ENCODE measurements at regions not wholly inside any gene's neighbourhood (a gene's known extent, or its start where the extent isn't known, plus 50 kb on each side); places are given as distances from the start of the nearest gene placed in this dataset.

- no peak for DNase-seq
Observed at GRCh38 chr11:116096272-116096995, 592.2 kb upstream of the CADM1 start.

DNA sequence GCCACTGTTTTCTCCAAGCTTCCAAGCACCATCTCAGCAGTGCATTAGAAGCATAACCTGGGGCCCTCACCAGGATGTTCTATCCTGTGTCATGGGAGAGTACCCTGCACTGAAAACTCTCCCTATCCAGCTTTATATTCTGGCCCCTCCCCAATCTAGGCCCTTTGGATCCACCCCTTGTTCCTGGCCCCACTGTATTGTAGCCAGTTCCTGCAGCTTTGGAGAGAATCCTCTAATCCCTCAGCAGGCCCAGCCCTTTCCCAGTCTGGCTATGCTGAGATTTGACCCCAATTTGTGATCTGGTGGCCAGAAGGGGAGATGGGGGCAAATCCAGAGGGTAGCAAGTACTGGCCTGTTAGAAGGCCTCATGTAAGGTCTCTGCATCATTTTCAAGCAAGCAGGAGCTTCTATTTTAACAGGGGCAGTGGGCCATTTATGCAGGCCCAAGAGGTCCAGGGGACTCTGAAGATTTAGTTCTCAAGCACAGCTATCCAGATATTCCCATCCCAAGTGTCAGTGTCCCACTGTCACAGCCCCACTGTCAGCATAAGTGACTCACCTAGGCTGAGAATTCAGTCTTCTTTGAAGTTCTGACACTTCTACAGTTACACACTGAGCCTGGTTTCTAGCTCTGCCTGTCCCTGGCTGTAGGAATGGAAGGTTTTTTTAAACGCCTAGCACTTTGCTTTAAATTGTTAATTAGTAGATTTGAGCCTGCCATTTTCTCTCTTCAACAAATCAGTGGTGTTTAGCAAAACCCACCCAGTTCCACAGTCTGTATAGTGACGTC, 589.5 kb upstream of the CADM1 start:
- DNase-seq, result no peak

DNA sequence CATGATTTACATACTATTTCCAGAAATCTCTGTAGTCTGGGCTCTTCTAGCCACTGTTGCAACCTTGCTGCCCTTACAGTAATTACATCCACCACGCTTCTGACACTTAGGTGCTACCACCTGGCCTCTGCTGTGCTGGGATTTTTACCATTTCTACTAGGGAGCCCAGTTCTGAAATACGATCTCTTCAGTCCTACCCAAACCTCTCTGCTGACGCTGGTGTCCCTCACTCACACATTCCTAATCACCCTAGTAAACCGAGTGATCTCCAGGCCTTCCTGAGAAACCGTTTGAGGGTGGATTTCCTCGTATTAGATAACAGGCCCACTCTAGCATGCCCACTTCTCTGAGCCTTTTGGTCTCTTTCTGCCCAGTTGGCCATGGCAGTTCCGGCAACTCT, 588.9 kb upstream of the CADM1 start:
- DNase-seq, result no peak

- no peak for DNase-seq
Observed at GRCh38 chr11:116086426-116086825, 582.2 kb upstream of the CADM1 start.

DNA sequence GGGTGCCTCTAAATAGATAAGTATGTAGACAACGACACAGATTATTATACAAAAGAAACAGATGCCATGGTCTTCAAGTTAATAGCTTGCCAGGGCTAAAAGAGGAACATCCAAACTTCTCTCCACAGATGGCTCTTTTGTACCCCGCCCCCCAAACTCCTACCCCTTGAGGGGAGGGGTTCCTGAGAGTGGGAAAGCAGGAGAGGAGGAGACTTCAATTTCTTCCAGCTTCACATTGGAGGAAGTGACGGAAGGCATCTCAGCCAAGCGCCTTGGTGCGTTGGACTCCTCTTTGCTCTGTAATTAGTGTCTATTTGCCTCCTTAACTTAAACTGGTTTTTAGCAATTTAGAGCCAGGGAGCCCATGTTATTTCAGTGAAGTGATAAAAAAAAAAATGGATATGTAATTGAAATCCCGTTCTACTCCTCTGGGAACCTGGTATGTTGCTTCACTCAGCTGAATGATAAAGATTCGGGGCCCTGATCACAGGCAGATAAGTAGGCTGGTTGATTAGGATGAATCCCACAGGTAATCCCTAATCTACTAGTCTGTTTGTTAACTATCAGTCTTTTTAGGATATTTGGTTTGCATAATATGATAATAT, 580.9 kb upstream of the CADM1 start:
- no peak for DNase-seq

- no peak for DNase-seq
Observed at GRCh38 chr11:116084511-116084910, 580.3 kb upstream of the CADM1 start.

GRCh38 chr11:116082256-116082655, 578.0 kb upstream of the CADM1 start:
- no peak for DNase-seq

- no peak for DNase-seq
Observed at GRCh38 chr11:116079580-116079979, 575.4 kb upstream of the CADM1 start.

- DNase-seq, result peak; percentile 37
Observed at GRCh38 chr11:116078101-116078591, 573.9 kb upstream of the CADM1 start.

DNA sequence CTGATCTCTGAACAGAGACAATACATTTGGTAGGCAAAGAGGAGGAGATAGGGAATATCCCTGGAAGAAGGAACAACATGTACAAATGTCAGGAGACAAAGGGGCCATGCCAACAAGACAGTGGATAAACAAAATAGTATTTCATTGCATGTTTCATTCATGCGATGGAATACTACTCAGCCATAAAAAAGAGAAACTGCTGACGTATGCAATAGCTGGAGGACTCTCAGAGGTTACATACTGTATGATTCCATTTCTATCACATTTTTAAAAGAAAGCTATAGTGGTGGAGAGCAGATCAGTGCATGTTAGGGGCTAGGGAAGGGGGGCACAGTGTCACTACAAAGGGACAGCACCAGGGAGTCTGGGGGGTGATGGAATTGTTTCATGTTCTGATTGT, 572.9 kb upstream of the CADM1 start:
- DNase-seq, result no peak

DNA sequence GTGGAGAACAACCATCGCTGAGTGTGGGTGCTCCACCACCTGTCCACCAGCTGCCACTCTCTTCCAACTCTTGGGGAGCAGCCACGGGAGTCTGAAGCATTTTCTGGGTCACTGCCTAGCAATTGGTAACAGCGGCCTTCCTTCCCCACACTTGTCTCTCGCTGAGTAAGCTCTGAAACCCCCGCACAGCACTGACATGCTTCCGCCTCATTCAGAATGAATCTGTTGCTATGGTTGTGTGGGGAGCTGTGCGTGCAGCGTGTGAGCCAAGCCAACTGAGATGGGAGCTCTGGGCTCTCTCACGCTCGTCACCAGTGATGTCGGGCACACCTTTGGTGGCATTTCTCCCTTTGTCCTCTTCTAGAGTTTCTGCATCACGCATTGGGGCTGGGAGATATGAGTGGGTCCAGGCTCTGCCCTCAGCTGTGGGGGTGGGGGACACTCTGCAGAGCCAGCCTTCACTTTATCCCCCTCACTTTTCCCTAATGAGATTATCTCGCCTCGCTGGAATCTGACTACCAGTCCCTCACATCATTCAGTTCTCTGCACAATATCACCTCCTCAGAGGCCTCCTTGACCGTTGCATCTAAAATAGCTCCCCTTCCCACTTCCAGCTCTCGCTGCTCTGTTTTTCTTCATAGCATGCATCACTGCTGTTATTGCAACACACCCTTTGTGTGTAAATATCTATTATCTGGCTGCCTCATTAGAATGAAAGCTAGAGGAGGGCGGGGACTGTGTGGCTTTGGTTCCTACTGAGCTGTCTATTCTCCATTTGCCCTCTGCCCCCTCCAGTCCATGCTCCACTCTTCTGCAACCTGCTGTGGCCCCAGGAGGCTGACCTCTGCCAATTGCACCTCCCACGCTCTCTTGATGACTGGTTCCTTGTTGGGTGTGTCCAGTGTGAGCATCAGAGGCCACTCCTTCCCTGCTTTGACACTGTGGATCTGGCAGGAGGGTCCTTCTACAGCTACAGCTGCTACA, 569.9 kb upstream of the CADM1 start:
- DNase-seq, result peak; percentile 45

- no peak for DNase-seq
Observed at GRCh38 chr11:116072601-116073410, 568.6 kb upstream of the CADM1 start.

GRCh38 chr11:116072133-116072532, 567.9 kb upstream of the CADM1 start:
- no peak for DNase-seq

- no peak for DNase-seq
Observed at GRCh38 chr11:116071241-116071640, 567.0 kb upstream of the CADM1 start.

DNA sequence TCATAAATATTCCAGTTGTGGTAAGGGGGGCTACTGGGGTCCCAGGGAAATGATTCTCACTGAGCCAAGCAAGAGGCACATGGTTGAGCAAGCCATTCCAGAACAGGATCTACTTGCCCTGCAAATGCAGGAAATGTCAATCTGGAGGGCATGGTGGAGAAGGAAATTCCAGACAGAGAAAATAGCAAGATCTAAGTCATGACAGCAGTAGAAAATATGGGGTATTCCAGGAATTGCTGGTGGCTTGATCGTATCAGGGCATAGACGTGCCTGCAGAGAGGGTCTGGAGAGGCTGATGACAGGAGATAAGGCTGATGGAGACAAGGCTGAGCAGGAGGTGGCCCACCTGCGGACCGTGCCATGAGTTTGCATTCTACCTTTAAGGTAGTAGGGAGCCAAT, 566.3 kb upstream of the CADM1 start:
- DNase-seq, result no peak

GRCh38 chr11:116066777-116067176, 562.6 kb upstream of the CADM1 start:
- DNase-seq, result no peak

GRCh38 chr11:116065986-116066385, 561.8 kb upstream of the CADM1 start:
- DNase-seq, result no peak

GRCh38 chr11:116065191-116065895, 561.1 kb upstream of the CADM1 start:
- DNase-seq, result no peak

DNA sequence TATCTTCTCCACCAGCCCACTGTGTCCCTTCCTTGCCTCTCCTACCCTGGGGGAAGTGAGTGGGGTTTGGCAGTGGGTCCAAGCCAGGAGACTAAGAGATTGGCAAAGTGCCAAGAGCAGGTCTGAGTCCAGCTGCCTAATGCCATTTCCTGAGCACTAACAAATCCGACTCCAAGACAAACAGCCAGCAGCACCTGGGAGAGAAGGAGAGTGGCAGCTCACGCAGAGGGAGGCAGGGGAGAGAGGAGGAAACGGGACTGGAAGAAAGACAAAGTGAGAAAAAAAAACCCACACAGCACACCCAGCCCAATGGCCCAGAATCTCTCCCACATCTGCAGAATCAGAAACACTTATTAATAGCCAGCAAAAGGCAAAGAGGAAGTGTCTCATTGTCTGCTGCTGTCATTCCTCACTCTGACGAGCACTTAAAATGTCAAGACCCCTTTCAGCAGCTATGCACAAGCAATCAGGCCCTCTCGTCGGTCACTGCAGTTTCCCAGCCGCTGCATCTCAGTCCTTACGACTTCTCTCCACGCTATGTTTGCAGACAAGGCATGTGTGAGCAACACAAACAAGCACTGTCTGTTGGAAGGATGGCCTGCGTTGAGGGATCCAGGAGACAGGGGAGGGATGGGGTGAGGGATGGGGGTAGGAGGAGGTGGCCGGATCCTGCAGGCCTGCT, 558.4 kb upstream of the CADM1 start:
- no peak for DNase-seq

GRCh38 chr11:116062129-116062489, 557.9 kb upstream of the CADM1 start:
- no peak for DNase-seq

DNA sequence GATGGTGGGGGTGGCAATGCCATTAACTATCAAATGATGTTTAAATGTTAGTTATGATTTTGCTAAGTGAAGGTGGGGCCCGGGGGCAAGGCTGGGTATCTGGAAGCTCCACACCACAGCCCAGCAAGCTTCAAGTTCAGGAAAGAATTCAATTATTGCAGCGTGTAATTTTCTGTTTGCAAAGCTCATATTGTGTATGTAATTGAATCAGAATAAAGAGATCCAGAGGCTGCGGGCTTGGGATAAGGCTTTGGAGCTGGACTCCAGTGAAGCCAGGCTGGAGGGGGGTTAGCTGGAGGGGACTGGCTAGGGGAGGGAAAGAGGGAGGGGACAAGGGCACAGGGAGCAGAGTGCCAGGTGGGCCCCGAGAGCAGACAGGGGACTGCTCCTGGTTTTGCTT, 557.1 kb upstream of the CADM1 start:
- DNase-seq, result no peak

Data from inflammatory macrophage treated with lipopolysaccharide for 4 hours (primary cell).